Right lobe of liver (tissue), 4 donors: ENCODE measurements at regions not wholly inside any gene's neighbourhood (a gene's known extent, or its start where the extent isn't known, plus 50 kb on each side); places are given as distances from the start of the nearest gene placed in this dataset.

ENCODE experiments used
- CTCF ChIP-seq, 4 donors: fragments of 200-600 bp in 3 of 4; fragments of 450-650 bp in 1 of 4; IDR thresholded peaks; one replicate each; pipeline versions ENCODE4 v1.5.1 to v1.8.0; 2016 to 2022; ENCODE audit warnings: antibody characterized with exemption in 4 of 4, mild to moderate bottlenecking in 2 of 4
- POLR2A ChIP-seq: fragments of 450-650 bp; IDR thresholded peaks from one replicate; pipeline ENCODE4 v1.6.1; 2017; ENCODE audit warnings: antibody characterized with exemption, mild to moderate bottlenecking
- donor health status: DM: no; HTN: no; CAD: no.
- donor health status: DM: no; HTN: no; CAD: no.
- donor health status: DM: no; HTN: yes; CAD: no.

DNA sequence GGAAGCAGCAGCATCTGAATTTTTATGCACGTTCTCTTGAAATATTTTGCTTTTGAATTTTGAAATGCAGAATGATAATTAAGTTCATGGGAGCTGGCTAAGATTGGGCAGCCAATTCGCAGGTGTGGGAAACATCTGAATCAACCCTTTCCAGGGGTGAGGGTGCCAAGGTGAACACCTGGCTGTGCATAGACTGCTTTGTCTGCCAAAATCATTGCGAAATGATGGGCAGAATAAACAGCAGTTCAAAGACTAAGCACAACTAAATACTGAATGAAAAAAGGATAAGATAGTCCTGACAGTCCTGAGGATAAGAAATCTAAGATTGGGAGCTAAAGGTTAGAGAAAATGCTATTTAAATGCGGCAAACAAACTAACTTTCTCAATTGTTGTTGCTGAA lies 813.3 kb upstream of the RAG2 start:
- no peak for TF ChIP-seq CTCF (IDR thresholded peaks at IDR 0.05)
- TF ChIP-seq POLR2A = no peak
